NCI-H82 (cell line): ENCODE measurements at regions not wholly inside any gene's neighbourhood (a gene's known extent, or its start where the extent isn't known, plus 50 kb on each side); places are given as distances from the start of the nearest gene placed in this dataset.

Source experiments
- DNase-seq: peaks from one replicate; lab custom pipeline; 2025; lab: John Stamatoyannopoulos, UW

DNA sequence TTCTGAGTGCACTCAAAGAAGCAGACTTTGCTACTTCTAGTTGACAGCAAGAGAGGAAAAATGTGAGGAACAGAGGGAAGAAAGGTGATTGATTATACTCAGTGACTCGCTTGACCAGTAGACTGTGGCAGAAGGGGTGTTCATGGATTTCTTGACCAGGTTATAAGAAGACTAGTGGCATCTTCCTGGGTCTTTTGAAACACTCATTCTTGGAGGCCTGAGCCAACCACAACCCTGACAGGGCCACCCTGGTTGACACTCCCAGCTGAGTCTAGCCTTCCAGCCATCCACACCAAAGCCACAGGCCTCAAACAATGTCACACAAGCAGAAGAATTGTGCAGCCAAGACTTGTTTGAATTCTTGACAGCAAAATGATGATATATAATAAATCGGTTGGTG is 366.3 kb downstream of the SS18 start:
- DNase-seq = no peak

- DNase-seq = no peak
Measured at GRCh38 chr18:25713103-25713502, 361.1 kb upstream of the ZNF521 start.

- DNase-seq = no peak
Measured at GRCh38 chr18:25710981-25711380, 359.0 kb upstream of the ZNF521 start.

- no peak for DNase-seq
Measured at GRCh38 chr18:25705650-25706049, 353.7 kb upstream of the ZNF521 start.

DNA sequence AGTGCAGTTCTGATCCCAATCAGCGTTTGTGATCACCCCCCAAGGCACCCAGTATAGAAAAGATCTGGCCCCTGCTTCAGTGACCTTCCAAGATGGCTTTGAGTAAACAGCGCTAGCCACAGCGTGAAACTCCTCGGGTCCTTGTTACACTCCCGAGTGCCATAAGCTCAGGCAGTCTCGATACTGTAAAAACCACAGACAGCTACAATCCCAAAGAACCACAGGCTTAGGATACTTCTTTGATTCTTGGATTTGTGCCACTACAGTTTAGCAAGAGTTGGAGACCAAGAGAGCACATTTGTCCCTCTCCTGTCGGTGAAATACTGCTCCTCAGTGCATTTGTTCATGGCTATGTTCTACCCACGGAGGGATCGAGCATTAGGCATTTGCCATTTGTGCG is 352.5 kb upstream of the ZNF521 start:
- DNase-seq = no peak

- DNase-seq = no peak
Measured at GRCh38 chr18:25704071-25704470, 352.1 kb upstream of the ZNF521 start.

GRCh38 chr18:25701821-25702220 is 349.9 kb upstream of the ZNF521 start:
- no peak for DNase-seq

- no peak for DNase-seq
Measured at GRCh38 chr18:25686960-25687500, 335.1 kb upstream of the ZNF521 start.

DNA sequence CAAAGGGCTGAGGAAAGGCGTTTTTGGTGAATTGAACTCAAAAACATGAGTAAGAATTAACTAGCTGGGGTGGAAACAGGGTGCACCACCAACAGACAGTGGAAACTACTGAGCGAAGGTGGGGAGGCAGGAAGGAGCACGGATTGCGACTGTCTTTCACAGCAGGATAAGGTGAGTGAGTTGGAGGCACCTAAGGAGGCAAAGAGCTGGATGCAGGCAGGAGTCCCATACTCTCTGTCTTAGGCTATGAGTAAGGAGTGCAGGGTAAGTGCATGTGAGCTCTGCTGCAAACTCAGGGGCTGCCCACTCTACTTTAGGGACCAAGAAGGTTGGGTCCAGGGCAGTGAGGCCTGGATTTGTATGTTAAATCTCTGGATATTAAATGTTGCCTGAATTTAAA is 333.1 kb upstream of the ZNF521 start:
- DNase-seq = no peak

DNA sequence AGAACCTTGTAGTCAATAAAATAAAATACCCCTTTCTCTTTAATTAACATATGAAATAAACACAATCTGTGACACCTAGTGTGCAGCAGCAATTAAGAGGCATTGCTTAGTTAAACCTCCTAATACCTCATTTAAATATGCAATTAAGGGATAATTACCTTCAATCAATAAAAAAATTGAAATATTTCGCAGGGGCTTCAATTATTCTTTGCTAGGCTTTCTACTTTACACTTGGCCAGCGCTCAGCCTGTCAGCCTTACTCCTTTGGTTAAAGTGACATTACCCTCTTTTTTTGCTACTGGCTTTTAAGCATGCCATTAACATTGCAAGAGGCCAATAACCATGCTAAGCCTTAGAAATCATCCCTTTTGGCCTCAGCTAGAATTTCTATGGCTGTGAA is 327.5 kb upstream of the ZNF521 start:
- no peak for DNase-seq

DNA sequence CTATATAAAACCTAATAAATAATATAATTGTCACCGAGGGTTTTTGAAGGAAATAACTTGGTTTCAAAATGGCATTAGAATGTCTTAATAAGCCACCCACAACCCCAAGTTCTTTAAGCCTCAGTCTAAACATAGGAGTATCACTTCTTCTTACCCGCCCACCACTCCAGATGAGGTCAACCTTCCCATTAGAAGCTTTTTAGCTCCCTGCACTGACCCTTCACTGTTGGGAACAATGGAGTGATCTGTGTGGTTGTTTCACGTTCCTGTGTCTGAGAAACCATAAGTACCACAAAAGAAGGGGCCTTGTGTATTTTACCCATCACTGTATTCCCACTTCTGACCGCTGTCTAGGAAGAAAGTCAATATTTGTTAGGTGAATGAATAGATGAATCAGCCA is 326.3 kb upstream of the ZNF521 start:
- no peak for DNase-seq

- DNase-seq = no peak
Measured at GRCh38 chr18:25675123-25675850, 323.3 kb upstream of the ZNF521 start.

DNA sequence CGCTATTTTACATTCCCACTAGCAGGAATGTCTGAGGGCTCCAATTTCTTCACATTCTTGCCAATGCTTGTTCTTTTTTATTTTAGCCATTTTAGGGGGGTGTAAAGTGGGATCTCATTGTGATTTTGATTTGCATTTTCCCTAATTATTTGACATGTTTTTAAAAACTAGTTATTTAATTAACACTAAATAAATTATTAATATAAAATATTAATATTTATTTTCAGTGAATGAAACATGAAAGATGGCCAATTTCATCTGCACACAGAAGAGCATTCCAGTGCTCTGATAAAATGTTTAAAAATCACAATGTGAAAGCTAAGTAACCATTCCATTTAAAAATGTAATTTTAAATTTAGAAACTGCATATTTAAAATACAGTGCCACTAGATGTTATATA is 322.2 kb upstream of the ZNF521 start:
- DNase-seq = no peak

GRCh38 chr18:25672490-25672889 is 320.5 kb upstream of the ZNF521 start:
- peak; percentile 22 for DNase-seq

GRCh38 chr18:25669741-25670140 is 317.8 kb upstream of the ZNF521 start:
- no peak for DNase-seq

DNA sequence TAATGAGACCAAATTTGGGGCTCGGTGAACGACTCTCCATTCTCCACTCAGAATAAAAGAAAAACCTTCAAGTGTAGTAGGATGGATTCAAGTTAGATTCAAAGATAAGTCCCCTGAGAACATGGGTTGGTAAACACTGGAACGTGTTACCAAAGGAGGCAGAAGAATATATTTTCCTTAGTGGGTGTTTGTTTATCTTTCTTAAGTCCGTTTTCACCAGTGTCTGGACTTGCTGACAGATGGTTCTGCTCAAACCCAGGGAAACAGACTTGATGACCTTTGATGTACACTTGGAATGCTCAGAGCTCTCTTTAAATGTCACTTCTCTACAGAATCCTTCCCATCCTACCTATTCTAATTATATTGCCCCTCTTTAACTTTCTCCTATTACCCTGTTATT is 310.3 kb upstream of the ZNF521 start:
- no peak for DNase-seq

GRCh38 chr18:25661831-25662230 is 309.9 kb upstream of the ZNF521 start:
- no peak for DNase-seq

DNA sequence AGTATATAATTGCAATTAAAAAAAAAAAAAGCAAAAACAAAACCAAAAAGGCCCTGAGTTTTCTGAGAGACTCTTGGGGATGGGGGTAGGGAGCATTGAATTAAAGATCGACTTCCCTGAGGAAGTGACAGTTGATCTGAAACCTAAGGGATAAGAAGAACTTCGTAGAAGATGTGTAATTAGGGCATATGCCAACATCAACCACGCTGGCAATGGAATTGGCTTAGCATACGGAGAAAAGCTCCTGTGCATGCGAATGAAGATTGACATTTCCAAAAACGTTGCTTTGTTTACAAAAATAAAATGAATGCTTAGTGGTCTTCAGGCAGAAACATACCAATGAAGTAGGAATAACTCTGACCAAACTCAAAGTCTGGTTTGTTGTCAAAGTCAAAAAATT is 307.6 kb upstream of the ZNF521 start:
- no peak for DNase-seq

DNA sequence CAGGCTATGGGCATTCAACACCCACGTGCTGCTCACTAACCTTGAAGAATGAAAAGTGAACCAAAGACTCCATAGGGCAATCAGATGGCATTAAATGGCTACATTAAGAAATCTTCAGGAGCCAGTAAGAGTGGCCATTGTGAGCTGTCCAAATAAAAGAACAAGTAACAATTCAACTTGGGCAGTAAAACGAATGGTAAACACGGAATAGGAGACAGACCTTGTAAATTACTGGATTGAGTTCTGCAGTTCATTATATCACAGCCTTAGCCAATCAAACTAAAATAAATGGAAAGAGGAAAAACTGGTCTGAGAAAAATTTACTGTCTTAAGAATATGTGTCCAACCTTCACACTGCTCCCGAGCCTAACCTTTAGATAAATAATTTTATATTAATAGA is 306.5 kb upstream of the ZNF521 start:
- no peak for DNase-seq

DNA sequence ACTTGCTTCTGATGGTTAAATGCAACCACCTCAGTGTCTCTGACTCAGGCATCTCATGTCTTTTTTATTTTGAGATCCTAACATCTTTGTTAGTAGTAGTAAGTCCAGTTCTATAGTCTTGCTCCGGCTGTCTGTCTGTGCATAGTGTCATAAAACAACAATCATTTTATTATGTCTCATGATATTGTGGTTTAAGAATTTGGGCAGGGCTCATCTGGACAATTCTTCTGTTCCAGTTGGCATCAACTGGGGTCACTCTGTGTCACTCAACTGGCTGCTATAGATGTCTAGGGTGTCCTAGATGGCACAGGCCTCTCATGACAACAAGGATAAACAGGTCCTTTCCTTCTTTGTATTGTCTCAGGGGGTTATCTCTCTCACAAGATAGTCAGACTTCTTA is 299.6 kb upstream of the ZNF521 start:
- no peak for DNase-seq

- DNase-seq = no peak
Measured at GRCh38 chr18:25650201-25650941, 298.4 kb upstream of the ZNF521 start.

DNA sequence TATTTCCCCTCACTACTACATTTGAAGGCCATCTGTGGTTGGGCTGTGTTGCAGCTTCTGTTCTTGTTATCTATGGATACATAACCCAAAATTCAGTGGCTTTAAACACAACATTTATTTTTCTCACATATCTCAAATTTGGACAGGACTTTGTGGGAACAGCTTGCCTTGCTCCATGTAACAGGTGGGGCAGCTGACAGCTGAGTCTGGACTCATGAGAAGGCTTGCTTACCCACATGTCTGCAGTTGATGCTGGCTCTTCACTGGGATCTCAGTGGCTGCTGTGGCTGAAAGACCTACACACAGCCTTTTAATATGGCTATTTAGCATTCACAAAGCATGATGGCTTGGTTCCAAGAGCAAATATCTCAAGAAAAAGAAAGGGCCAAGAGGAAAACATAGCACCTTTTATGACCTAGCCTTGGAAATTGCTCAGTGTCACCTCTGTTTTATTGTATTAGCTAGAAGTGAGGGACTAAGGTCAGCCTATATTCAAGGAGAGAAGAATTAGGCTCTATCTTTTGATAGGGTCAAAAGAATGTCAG is 296.8 kb upstream of the ZNF521 start:
- DNase-seq = no peak

DNA sequence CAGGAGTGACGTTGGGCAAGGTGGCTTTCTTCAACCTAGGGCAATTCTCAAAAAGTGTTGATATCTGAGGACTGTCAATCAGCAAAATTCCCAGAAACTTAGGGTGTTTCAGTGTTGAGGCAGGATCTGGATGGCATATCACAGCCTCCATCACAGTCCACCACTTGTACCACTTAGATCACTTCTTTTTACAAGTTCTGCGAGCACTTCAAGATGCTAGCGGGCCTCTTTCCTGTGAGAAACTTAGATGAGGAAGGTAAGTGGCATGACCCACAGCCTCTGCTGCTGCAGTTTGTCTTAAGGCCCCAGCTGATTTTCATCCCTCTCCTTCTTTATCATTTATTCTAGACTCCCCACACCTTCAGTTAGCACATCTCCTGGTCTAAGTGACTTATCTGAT is 295.4 kb upstream of the ZNF521 start:
- DNase-seq = no peak
